Nephron progenitor cell (in vitro differentiated cells): ENCODE measurements at regions not wholly inside any gene's neighbourhood (a gene's known extent, or its start where the extent isn't known, plus 50 kb on each side); places are given as distances from the start of the nearest gene placed in this dataset.

Source experiments
- DNase-seq: peaks from one replicate; pipeline ENCODE4 v3.0.0; 2021
- H3K27ac Mint-ChIP-seq: 2 replicates; pipeline ENCODE4 v1.8.0; 2021; ENCODE audit warnings: mild to moderate bottlenecking, moderate library complexity, mixed read lengths
- H3K27me3 Mint-ChIP-seq: 2 replicates; pipeline ENCODE4 v1.8.0; 2021; ENCODE audit warnings: mild to moderate bottlenecking, low read depth, mixed read lengths; ENCODE audit not compliant: poor library complexity
- H3K36me3 Mint-ChIP-seq: 2 replicates; pipeline ENCODE4 v1.8.0; 2021; ENCODE audit warnings: low read depth, mixed read lengths
- H3K4me1 Mint-ChIP-seq: 2 replicates; pipeline ENCODE4 v1.8.0; 2021; ENCODE audit warnings: mixed read lengths
- H3K4me3 Mint-ChIP-seq: 2 replicates; pipeline ENCODE4 v1.8.0; 2021; ENCODE audit warnings: mild to moderate bottlenecking, moderate library complexity, mixed read lengths
- H3K9me3 Mint-ChIP-seq: 2 replicates; pipeline ENCODE4 v1.8.0; 2021; ENCODE audit warnings: mild to moderate bottlenecking, moderate library complexity, mixed read lengths
- TF ChIP-seq, protein P1 (sequence below): fragments of 200-600 bp; sonication (generic); IDR thresholded peaks from 2 replicates; pipeline ENCODE4 v1.5.0; 2021; ENCODE audit warnings: antibody characterized with exemption

DNA sequence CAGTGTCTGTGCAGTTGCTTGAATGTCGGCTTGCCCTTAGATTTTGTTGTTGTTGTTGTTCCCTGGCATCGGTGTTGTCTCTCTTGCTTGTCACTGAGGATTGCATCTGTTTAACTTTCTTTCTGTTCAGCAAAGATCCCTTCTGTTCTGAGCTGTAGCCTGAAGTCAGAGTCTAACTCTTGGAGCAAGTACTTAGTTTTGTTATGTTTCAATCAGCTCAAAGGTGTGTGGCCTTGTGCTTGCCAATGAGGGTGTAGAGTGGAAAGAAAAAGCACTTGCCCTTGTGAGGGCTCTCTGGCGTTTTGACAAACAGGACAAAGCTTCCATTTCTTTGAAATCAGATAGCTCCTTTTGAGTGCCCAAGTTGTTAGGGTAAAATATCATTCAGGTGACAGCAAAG is 757.1 kb upstream of the CDH7 start:
- TF ChIP-seq, protein P1, sequence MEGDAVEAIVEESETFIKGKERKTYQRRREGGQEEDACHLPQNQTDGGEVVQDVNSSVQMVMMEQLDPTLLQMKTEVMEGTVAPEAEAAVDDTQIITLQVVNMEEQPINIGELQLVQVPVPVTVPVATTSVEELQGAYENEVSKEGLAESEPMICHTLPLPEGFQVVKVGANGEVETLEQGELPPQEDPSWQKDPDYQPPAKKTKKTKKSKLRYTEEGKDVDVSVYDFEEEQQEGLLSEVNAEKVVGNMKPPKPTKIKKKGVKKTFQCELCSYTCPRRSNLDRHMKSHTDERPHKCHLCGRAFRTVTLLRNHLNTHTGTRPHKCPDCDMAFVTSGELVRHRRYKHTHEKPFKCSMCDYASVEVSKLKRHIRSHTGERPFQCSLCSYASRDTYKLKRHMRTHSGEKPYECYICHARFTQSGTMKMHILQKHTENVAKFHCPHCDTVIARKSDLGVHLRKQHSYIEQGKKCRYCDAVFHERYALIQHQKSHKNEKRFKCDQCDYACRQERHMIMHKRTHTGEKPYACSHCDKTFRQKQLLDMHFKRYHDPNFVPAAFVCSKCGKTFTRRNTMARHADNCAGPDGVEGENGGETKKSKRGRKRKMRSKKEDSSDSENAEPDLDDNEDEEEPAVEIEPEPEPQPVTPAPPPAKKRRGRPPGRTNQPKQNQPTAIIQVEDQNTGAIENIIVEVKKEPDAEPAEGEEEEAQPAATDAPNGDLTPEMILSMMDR, result no peak
- no peak for DNase-seq
- no peaks in the 10 kb centered on the region for H3K36me3 Mint-ChIP-seq
- no peak overlapping the region for H3K4me3 Mint-ChIP-seq
- no peaks in the 10 kb centered on the region for H3K9me3 Mint-ChIP-seq
- H3K27me3 Mint-ChIP-seq, result no peaks in the 10 kb centered on the region
- H3K27ac Mint-ChIP-seq, result no peak overlapping the region
- peaks cover 9% of the 10 kb centered on the region for H3K4me1 Mint-ChIP-seq

GRCh38 chr18:64992654-64993053 is 758.2 kb upstream of the CDH7 start:
- Mint-ChIP-seq H3K4me1 (peaks cover 9% of the 10 kb centered on the region), H3K27me3 (no peaks in the 10 kb centered on the region), H3K9me3 (no peaks in the 10 kb centered on the region), H3K4me3 (no peak overlapping the region), H3K36me3 (no peaks in the 10 kb centered on the region), H3K27ac (no peak overlapping the region)
- DNase-seq, result no peak
- TF ChIP-seq, protein P1, result no peak

- Mint-ChIP-seq H3K27ac (no peak overlapping the region), H3K36me3 (no peaks in the 10 kb centered on the region), H3K4me3 (no peak overlapping the region), H3K4me1 (peaks cover 9% of the 10 kb centered on the region), H3K9me3 (no peaks in the 10 kb centered on the region), H3K27me3 (no peaks in the 10 kb centered on the region)
- DNase-seq, result no peak
- TF ChIP-seq, protein P1, result no peak
Measured at GRCh38 chr18:64991102-64991501, 759.7 kb upstream of the CDH7 start.

DNA sequence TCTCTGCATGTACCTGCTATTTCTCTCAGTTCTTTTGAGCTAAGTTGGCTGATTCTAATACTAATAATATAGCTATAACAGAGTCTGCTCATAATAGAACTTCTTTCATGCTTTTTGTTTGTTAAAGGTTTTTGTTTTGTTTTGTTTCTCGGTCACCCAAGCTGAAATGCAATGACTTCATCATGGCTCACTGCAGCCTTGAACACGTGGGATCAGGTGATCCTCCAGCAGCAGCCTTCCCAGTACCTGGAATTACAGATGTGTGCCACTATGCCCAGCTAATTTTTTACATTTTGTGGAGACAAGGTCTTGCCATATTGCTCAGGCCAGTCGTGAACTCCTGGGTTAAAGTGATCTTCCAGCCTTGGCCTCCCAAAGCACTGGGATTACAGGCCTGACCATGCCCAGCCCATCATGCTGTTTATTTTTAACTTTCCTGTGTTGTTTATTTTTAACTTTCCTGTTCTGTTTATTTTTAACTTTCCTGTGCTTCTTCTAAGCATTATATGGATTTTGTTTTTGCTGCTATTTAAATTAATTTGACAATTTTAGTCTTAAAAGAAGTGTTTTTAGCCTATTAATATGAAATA is 763.8 kb upstream of the CDH7 start:
- TF ChIP-seq, protein P1, result no peak
- Mint-ChIP-seq H3K27me3 (no peaks in the 10 kb centered on the region), H3K4me3 (no peak overlapping the region), H3K27ac (no peak overlapping the region), H3K36me3 (no peaks in the 10 kb centered on the region), H3K9me3 (peaks cover 4% of the 10 kb centered on the region), H3K4me1 (no peaks in the 10 kb centered on the region)
- no peak for DNase-seq

- H3K27me3 Mint-ChIP-seq, result no peaks in the 10 kb centered on the region
- TF ChIP-seq, protein P1, result no peak
- no peaks in the 10 kb centered on the region for H3K4me1 Mint-ChIP-seq
- DNase-seq, result no peak
- H3K27ac Mint-ChIP-seq, result no peak overlapping the region
- H3K36me3 Mint-ChIP-seq, result no peaks in the 10 kb centered on the region
- no peak overlapping the region for H3K4me3 Mint-ChIP-seq
- peaks cover 4% of the 10 kb centered on the region for H3K9me3 Mint-ChIP-seq
Measured at GRCh38 chr18:64983497-64984238, 767.1 kb upstream of the CDH7 start.
